ENCODE measurements at regions not wholly inside any gene's neighbourhood (a gene's known extent, or its start where the extent isn't known, plus 50 kb on each side); places are given as distances from the start of the nearest gene placed in this dataset.

DNA sequence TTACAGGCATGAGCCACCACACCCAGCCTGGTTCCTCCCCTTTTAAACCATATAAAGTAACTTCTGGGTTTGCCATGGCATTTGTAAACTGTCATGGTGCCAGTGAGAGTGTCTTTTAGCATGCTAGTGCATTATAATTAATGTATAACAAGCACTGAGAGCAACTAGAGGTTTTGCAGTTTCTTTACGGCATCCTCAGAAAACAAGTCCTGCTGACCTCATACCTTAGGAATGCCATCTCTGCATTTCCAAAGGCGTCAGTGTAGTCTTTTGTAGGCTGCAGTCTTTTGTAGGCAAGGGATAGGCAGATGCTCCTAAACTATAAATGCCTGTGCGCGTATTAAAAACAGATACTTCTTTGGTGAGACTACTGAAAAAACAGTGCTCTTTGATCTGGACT lies 75.0 kb upstream of the EZR start:
- TF ChIP-seq, protein P1, sequence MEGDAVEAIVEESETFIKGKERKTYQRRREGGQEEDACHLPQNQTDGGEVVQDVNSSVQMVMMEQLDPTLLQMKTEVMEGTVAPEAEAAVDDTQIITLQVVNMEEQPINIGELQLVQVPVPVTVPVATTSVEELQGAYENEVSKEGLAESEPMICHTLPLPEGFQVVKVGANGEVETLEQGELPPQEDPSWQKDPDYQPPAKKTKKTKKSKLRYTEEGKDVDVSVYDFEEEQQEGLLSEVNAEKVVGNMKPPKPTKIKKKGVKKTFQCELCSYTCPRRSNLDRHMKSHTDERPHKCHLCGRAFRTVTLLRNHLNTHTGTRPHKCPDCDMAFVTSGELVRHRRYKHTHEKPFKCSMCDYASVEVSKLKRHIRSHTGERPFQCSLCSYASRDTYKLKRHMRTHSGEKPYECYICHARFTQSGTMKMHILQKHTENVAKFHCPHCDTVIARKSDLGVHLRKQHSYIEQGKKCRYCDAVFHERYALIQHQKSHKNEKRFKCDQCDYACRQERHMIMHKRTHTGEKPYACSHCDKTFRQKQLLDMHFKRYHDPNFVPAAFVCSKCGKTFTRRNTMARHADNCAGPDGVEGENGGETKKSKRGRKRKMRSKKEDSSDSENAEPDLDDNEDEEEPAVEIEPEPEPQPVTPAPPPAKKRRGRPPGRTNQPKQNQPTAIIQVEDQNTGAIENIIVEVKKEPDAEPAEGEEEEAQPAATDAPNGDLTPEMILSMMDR (IDR thresholded peaks at IDR 0.05): no peak
- no peak for TF ChIP-seq POLR2A (IDR thresholded peaks at IDR 0.05)
- TF ChIP-seq EP300 (IDR thresholded peaks at IDR 0.05): no peak

All from ovary (tissue), 3 donors.